Activated B cell treated with CpG ODN at 0.5 μM for 24 hours (primary cell): ENCODE measurements at regions not wholly inside any gene's neighbourhood (a gene's known extent, or its start where the extent isn't known, plus 50 kb on each side); places are given as distances from the start of the nearest gene placed in this dataset.
"Not testable (repeated sequence)": the region's sequence is repeated elsewhere in the genome, so short reads cannot be mapped to it uniquely, and the experiment has no call there.

Experiments used
- ATAC-seq: fragments of 200-7000 bp; cut with Tn5 transposase; one replicate; pipeline ENCODE4 v1.10.0; 2021; ENCODE audit warnings: low read depth, mild to moderate bottlenecking, moderate library complexity
- CTCF ChIA-PET: fragments of 350-600 bp; sonication (Branson Sonifier 250); formaldehyde crosslinking; loops from one replicate; lab custom pipeline; 2021; ENCODE audit warnings: antibody characterized with exemption; lab: Charles Lee
- POLR2A ChIA-PET: fragments of 350-600 bp; sonication (Branson Sonifier 250); formaldehyde crosslinking; loops from one replicate; lab custom pipeline; 2021; ENCODE audit warnings: antibody characterized with exemption; lab: Charles Lee
- DNase-seq: peaks from one replicate; pipeline ENCODE4 v3.0.0; 2022
- H3K27ac Mint-ChIP-seq: one replicate; pipeline ENCODE4 v1.8.0; 2020; ENCODE audit warnings: mixed read lengths
- H3K27me3 Mint-ChIP-seq: one replicate; pipeline ENCODE4 v1.8.0; 2021; ENCODE audit warnings: mixed read lengths
- H3K36me3 Mint-ChIP-seq: one replicate; pipeline ENCODE4 v1.8.0; 2021; ENCODE audit warnings: low read depth, mixed read lengths
- H3K4me1 Mint-ChIP-seq: one replicate; pipeline ENCODE4 v1.8.0; 2021; ENCODE audit warnings: mixed read lengths
- H3K4me3 Mint-ChIP-seq: one replicate; pipeline ENCODE4 v1.8.0; 2020; ENCODE audit warnings: mild to moderate bottlenecking, mixed read lengths
- H3K9me3 Mint-ChIP-seq: one replicate; pipeline ENCODE4 v1.8.0; 2020; ENCODE audit warnings: mixed read lengths
- CTCF ChIP-seq: fragments of 200-600 bp; IDR thresholded peaks from one replicate; pipeline ENCODE4 v1.8.0; 2022; ENCODE audit warnings: antibody characterized with exemption, mild to moderate bottlenecking
- intact Hi-C: fragments of 100-400 bp; cut with micrococcal nuclease; formaldehyde crosslinking; loops from one replicate; pipeline ENCODE4 v1.15.1; 2024

DNA sequence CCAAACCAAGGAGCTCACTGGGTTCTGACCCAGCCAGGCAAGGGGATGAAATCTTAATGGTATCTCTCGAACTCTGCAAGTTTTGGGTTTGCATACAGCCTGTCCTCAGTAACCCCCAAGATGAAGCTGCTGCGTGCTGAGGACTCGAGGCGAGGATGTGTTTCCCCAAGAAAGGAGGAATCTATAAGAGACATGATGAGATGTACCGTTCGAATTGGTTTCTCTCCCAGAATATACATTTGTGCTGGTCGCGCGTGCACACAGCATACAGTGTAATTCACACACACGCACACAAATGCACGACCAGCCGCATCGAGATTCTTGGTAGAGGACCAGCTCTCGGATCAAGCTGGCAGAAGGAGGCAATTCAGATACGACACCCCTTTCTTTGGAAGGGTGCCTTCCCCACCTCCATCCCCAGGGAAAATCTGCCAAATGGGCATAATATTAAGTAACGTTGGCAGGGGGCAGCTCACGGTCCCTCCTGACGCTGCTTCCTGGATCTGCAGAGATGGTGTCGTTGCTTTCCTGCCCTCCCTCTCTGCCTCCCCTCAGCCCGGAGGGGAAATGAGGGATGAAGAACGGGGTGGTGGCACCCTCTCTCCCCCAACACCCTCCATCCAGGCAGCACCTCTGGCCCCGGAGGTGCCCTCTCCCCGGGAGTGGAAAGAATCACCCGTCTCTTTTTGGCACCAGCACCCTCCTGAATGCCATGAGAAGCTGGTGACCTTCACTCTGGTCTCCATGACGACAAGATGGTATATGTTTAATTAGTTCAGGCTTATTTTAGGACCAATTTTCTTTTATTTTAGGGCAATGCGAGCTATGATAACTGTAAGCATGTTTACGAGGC lies 310.2 kb downstream of the ZNF536 start:
- ATAC-seq (no peak), DNase-seq (no peak)
- CTCF ChIA-PET = interaction anchor here (1.2 to 1.5 kb wide), 3 partner anchors 8 to 1542 kb away, joined by 3 to 5 read pairs (median 4); no protein-coding TSS in a partner anchor
- Mint-ChIP-seq H3K27me3 (peaks cover 4% of the 10 kb centered on the region), H3K27ac (no peak overlapping the region), H3K4me3 (no peak overlapping the region), H3K36me3 (no peaks in the 10 kb centered on the region), H3K9me3 (no peaks in the 10 kb centered on the region), H3K4me1 (no peaks in the 10 kb centered on the region)
- intact Hi-C loops = loop anchor here (5.0 kb wide), 1 partner anchor 1890 kb away; no protein-coding TSS in a partner anchor
- POLR2A ChIA-PET = no interaction called here
- TF ChIP-seq CTCF = no peak

DNA sequence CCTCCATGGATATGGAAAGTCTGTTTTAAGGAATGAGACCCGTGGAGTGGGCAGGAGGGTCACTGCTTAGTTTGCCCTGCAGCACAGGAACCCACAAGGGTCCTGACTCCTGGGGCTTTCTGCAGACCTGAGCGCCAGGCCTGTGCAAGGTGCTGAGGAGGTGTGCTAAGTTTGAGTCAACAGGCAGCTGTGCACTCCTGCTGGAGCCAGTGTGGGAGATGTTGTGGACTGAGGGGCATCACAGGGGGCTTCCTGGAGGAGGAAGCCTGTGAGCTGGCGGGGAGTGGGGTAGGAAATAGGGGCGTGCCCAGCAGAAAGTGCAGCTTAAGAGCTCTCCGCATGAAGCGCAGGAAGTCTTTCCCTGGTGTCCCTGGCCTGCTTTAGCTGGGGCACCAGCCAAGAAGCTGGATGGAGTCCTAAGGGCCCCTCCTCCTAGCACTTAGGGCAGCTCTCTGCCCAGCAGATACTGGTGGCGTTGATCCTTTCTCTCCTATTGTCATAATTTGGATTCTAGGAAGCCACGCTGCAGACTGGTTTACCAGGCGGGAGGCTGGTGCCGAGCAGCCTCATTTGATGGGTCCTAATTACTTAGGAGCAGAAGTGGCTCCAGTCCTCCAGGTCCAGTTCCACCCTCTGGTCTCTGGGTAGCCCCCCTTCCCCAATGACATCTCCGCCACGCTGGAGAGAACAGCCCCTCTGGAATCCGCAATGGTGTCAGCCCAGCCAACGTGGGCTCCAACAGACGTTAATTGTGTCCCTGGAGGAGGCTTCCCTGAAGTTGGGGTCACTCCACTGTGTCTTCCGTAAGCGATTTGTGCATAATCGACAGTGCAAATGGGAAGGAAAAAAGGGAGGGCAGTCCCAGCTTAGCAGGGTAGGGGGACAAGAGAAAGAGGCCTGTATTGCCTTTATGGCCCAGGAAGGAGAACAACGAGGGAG lies 309.2 kb downstream of the ZNF536 start:
- H3K9me3 Mint-ChIP-seq = no peaks in the 10 kb centered on the region
- intact Hi-C loops = loop anchor here (5.0 kb wide), 1 partner anchor 1891 kb away; no protein-coding TSS in a partner anchor
- no peak for TF ChIP-seq CTCF
- no peaks in the 10 kb centered on the region for H3K36me3 Mint-ChIP-seq
- no peak for DNase-seq
- no peak overlapping the region for H3K4me3 Mint-ChIP-seq
- ChIA-PET POLR2A (no interaction called here), CTCF (no interaction called here)
- no peak overlapping the region for H3K27ac Mint-ChIP-seq
- no peaks in the 10 kb centered on the region for H3K4me1 Mint-ChIP-seq
- no peak for ATAC-seq
- peaks cover under 1% of the 10 kb centered on the region for H3K27me3 Mint-ChIP-seq

GRCh38 chr19:30680399-30680798 lies 308.2 kb downstream of the ZNF536 start:
- H3K9me3 Mint-ChIP-seq, DNase-seq, H3K27me3 Mint-ChIP-seq, ATAC-seq, CTCF ChIA-PET, H3K27ac Mint-ChIP-seq, H3K4me3 Mint-ChIP-seq, H3K36me3 Mint-ChIP-seq, H3K4me1 Mint-ChIP-seq, POLR2A ChIA-PET: not testable (repeated sequence)
- intact Hi-C loops = loop anchor here (5.0 kb wide), 1 partner anchor 1892 kb away; no protein-coding TSS in a partner anchor

DNA sequence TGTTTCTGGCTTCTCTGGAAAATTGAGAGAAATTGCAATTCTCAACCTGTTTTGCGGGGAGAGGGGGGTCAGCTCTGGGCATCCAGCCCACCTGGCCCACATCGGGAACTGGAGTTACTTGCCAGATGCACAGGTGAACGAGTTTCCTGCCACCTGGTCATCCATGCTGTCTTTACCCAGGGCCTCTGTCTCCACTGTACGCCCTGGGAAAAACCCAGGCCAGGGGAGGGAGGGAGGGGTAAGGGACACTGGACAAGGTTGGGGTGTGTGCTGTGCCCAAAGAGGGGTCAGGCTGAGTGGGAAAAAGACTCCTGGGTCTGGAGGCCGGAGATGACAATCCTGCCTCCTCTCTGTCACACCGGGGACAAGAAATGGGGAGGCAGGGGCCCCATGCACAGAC lies 307.6 kb downstream of the ZNF536 start:
- no peaks in the 10 kb centered on the region for H3K4me1 Mint-ChIP-seq
- no peaks in the 10 kb centered on the region for H3K9me3 Mint-ChIP-seq
- DNase-seq = no peak
- no peak overlapping the region for H3K4me3 Mint-ChIP-seq
- H3K27ac Mint-ChIP-seq = no peak overlapping the region
- ChIA-PET CTCF (interaction anchor here (1.3 kb wide), 1 partner anchor 14 kb away, joined by 3 read pairs; no protein-coding TSS in a partner anchor), POLR2A (no interaction called here)
- H3K27me3 Mint-ChIP-seq = no peaks in the 10 kb centered on the region
- no peak for TF ChIP-seq CTCF
- ATAC-seq = no peak
- no peaks in the 10 kb centered on the region for H3K36me3 Mint-ChIP-seq
- intact Hi-C loops = loop anchor here (5.0 kb wide), 1 partner anchor 1893 kb away; no protein-coding TSS in a partner anchor

GRCh38 chr19:30679153-30679702 lies 307.0 kb downstream of the ZNF536 start:
- no peak for TF ChIP-seq CTCF
- ChIA-PET POLR2A (no interaction called here), CTCF (interaction anchor here (1.3 kb wide), 1 partner anchor 13 kb away, joined by 3 read pairs; no protein-coding TSS in a partner anchor)
- Mint-ChIP-seq H3K36me3 (no peaks in the 10 kb centered on the region), H3K9me3 (no peaks in the 10 kb centered on the region), H3K27ac (no peak overlapping the region), H3K4me1 (no peaks in the 10 kb centered on the region), H3K27me3 (no peaks in the 10 kb centered on the region), H3K4me3 (no peak overlapping the region)
- DNase-seq = no peak
- intact Hi-C loops = no loop called here
- ATAC-seq = no peak
